ENCODE measurements at regions not wholly inside any gene's neighbourhood (a gene's known extent, or its start where the extent isn't known, plus 50 kb on each side); places are given as distances from the start of the nearest gene placed in this dataset.

- Histone ChIP-seq H3K9ac (ENCODE audit: low read depth in 1 of 2, low read length in 2 of 2) (no peak overlapping the region), H3K27me3 (ENCODE audit: control insufficient read depth in 1 of 2, insufficient read depth in 2 of 2, low read length in 2 of 2) (no peaks in the 10 kb centered on the region), H3K4me1 (ENCODE audit: control insufficient read depth in 1 of 2, insufficient read depth in 2 of 2, low read length in 2 of 2) (no peaks in the 10 kb centered on the region), H3K9me3 (ENCODE audit: control insufficient read depth in 1 of 2, low read length in 2 of 2) (no peaks in the 10 kb centered on the region), H3K36me3 (ENCODE audit: control insufficient read depth in 1 of 2, insufficient read depth in 2 of 2, low read length in 2 of 2) (no peaks in the 10 kb centered on the region), H3K4me3 (ENCODE audit: low read depth in 1 of 2, low read length in 2 of 2) (no peak overlapping the region), H3K27ac (ENCODE audit: low read depth, low read length) (no peak overlapping the region)
These were observed 372.5 kb downstream of the MAN2A1 start for GRCh38 chr5:110062246-110062645.

- Histone ChIP-seq H3K27me3 (ENCODE audit: control insufficient read depth in 1 of 2, insufficient read depth in 2 of 2, low read length in 2 of 2) (no peaks in the 10 kb centered on the region), H3K9me3 (ENCODE audit: control insufficient read depth in 1 of 2, low read length in 2 of 2) (no peaks in the 10 kb centered on the region), H3K36me3 (ENCODE audit: control insufficient read depth in 1 of 2, insufficient read depth in 2 of 2, low read length in 2 of 2) (no peaks in the 10 kb centered on the region), H3K4me3 (ENCODE audit: low read depth in 1 of 2, low read length in 2 of 2) (no peak overlapping the region), H3K27ac (ENCODE audit: low read depth, low read length) (no peak overlapping the region), H3K9ac (ENCODE audit: low read depth in 1 of 2, low read length in 2 of 2) (no peak overlapping the region), H3K4me1 (ENCODE audit: control insufficient read depth in 1 of 2, insufficient read depth in 2 of 2, low read length in 2 of 2) (no peaks in the 10 kb centered on the region)
These were observed 374.2 kb downstream of the MAN2A1 start for GRCh38 chr5:110063640-110064602.

GRCh38 chr5:110064603-110065268, 375.0 kb downstream of the MAN2A1 start:
- Histone ChIP-seq H3K9ac (ENCODE audit: low read depth in 1 of 2, low read length in 2 of 2) (no peak overlapping the region), H3K27me3 (ENCODE audit: control insufficient read depth in 1 of 2, insufficient read depth in 2 of 2, low read length in 2 of 2) (no peaks in the 10 kb centered on the region), H3K4me1 (ENCODE audit: control insufficient read depth in 1 of 2, insufficient read depth in 2 of 2, low read length in 2 of 2) (no peaks in the 10 kb centered on the region), H3K4me3 (ENCODE audit: low read depth in 1 of 2, low read length in 2 of 2) (no peak overlapping the region), H3K36me3 (ENCODE audit: control insufficient read depth in 1 of 2, insufficient read depth in 2 of 2, low read length in 2 of 2) (no peaks in the 10 kb centered on the region), H3K27ac (ENCODE audit: low read depth, low read length) (no peak overlapping the region), H3K9me3 (ENCODE audit: control insufficient read depth in 1 of 2, low read length in 2 of 2) (no peaks in the 10 kb centered on the region)

GRCh38 chr5:110070836-110071235, 381.1 kb downstream of the MAN2A1 start:
- Histone ChIP-seq H3K9ac (ENCODE audit: low read depth in 1 of 2, low read length in 2 of 2) (no peak overlapping the region), H3K36me3 (ENCODE audit: control insufficient read depth in 1 of 2, insufficient read depth in 2 of 2, low read length in 2 of 2) (no peaks in the 10 kb centered on the region), H3K27me3 (ENCODE audit: control insufficient read depth in 1 of 2, insufficient read depth in 2 of 2, low read length in 2 of 2) (no peaks in the 10 kb centered on the region), H3K27ac (ENCODE audit: low read depth, low read length) (no peak overlapping the region), H3K9me3 (ENCODE audit: control insufficient read depth in 1 of 2, low read length in 2 of 2) (peaks cover 0 to 2% of the 10 kb centered on the region in 2 donors), H3K4me1 (ENCODE audit: control insufficient read depth in 1 of 2, insufficient read depth in 2 of 2, low read length in 2 of 2) (no peaks in the 10 kb centered on the region), H3K4me3 (ENCODE audit: low read depth in 1 of 2, low read length in 2 of 2) (no peak overlapping the region)

- Histone ChIP-seq H3K27ac (ENCODE audit: low read depth, low read length) (no peak overlapping the region), H3K27me3 (ENCODE audit: control insufficient read depth in 1 of 2, insufficient read depth in 2 of 2, low read length in 2 of 2) (no peaks in the 10 kb centered on the region), H3K36me3 (ENCODE audit: control insufficient read depth in 1 of 2, insufficient read depth in 2 of 2, low read length in 2 of 2) (no peaks in the 10 kb centered on the region), H3K9me3 (ENCODE audit: control insufficient read depth in 1 of 2, low read length in 2 of 2) (peaks cover 0 to 2% of the 10 kb centered on the region in 2 donors), H3K4me1 (ENCODE audit: control insufficient read depth in 1 of 2, insufficient read depth in 2 of 2, low read length in 2 of 2) (no peaks in the 10 kb centered on the region), H3K9ac (ENCODE audit: low read depth in 1 of 2, low read length in 2 of 2) (no peak overlapping the region), H3K4me3 (ENCODE audit: low read depth in 1 of 2, low read length in 2 of 2) (no peak overlapping the region)
These were observed 382.9 kb downstream of the MAN2A1 start for GRCh38 chr5:110072651-110073050.

GRCh38 chr5:110073534-110073933, 383.8 kb downstream of the MAN2A1 start:
- Histone ChIP-seq H3K4me1 (ENCODE audit: control insufficient read depth in 1 of 2, insufficient read depth in 2 of 2, low read length in 2 of 2) (no peaks in the 10 kb centered on the region), H3K27ac (ENCODE audit: low read depth, low read length) (no peak overlapping the region), H3K27me3 (ENCODE audit: control insufficient read depth in 1 of 2, insufficient read depth in 2 of 2, low read length in 2 of 2) (no peaks in the 10 kb centered on the region), H3K36me3 (ENCODE audit: control insufficient read depth in 1 of 2, insufficient read depth in 2 of 2, low read length in 2 of 2) (no peaks in the 10 kb centered on the region), H3K9ac (ENCODE audit: low read depth in 1 of 2, low read length in 2 of 2) (no peak overlapping the region), H3K4me3 (ENCODE audit: low read depth in 1 of 2, low read length in 2 of 2) (no peak overlapping the region), H3K9me3 (ENCODE audit: control insufficient read depth in 1 of 2, low read length in 2 of 2) (peaks cover 0 to 2% of the 10 kb centered on the region in 2 donors)

- H3K9me3 ChIP-seq (ENCODE audit: control insufficient read depth in 1 of 2, low read length in 2 of 2): peaks cover 0 to 2% of the 10 kb centered on the region in 2 donors
- H3K27ac ChIP-seq (ENCODE audit: low read depth, low read length): no peak overlapping the region
- H3K9ac ChIP-seq (ENCODE audit: low read depth in 1 of 2, low read length in 2 of 2): no peak overlapping the region
- no peaks in the 10 kb centered on the region for H3K4me1 ChIP-seq (ENCODE audit: control insufficient read depth in 1 of 2, insufficient read depth in 2 of 2, low read length in 2 of 2)
- H3K4me3 ChIP-seq (ENCODE audit: low read depth in 1 of 2, low read length in 2 of 2): no peak overlapping the region
- H3K27me3 ChIP-seq (ENCODE audit: control insufficient read depth in 1 of 2, insufficient read depth in 2 of 2, low read length in 2 of 2): no peaks in the 10 kb centered on the region
- H3K36me3 ChIP-seq (ENCODE audit: control insufficient read depth in 1 of 2, insufficient read depth in 2 of 2, low read length in 2 of 2): no peaks in the 10 kb centered on the region
These were observed 385.9 kb downstream of the MAN2A1 start for GRCh38 chr5:110075656-110076055.

- Histone ChIP-seq H3K4me1 (ENCODE audit: control insufficient read depth in 1 of 2, insufficient read depth in 2 of 2, low read length in 2 of 2) (no peaks in the 10 kb centered on the region), H3K27ac (ENCODE audit: low read depth, low read length) (no peak overlapping the region), H3K9ac (ENCODE audit: low read depth in 1 of 2, low read length in 2 of 2) (no peak overlapping the region), H3K27me3 (ENCODE audit: control insufficient read depth in 1 of 2, insufficient read depth in 2 of 2, low read length in 2 of 2) (no peaks in the 10 kb centered on the region), H3K9me3 (ENCODE audit: control insufficient read depth in 1 of 2, low read length in 2 of 2) (peaks cover 0 to 2% of the 10 kb centered on the region in 2 donors), H3K4me3 (ENCODE audit: low read depth in 1 of 2, low read length in 2 of 2) (no peak overlapping the region), H3K36me3 (ENCODE audit: control insufficient read depth in 1 of 2, insufficient read depth in 2 of 2, low read length in 2 of 2) (no peaks in the 10 kb centered on the region)
These were observed 387.4 kb downstream of the MAN2A1 start for GRCh38 chr5:110077147-110077546.

GRCh38 chr5:110082194-110082593, 392.5 kb downstream of the MAN2A1 start:
- Histone ChIP-seq H3K36me3 (ENCODE audit: control insufficient read depth in 1 of 2, insufficient read depth in 2 of 2, low read length in 2 of 2) (no peaks in the 10 kb centered on the region), H3K27ac (ENCODE audit: low read depth, low read length) (no peak overlapping the region), H3K4me3 (ENCODE audit: low read depth in 1 of 2, low read length in 2 of 2) (no peak overlapping the region), H3K4me1 (ENCODE audit: control insufficient read depth in 1 of 2, insufficient read depth in 2 of 2, low read length in 2 of 2) (no peaks in the 10 kb centered on the region), H3K27me3 (ENCODE audit: control insufficient read depth in 1 of 2, insufficient read depth in 2 of 2, low read length in 2 of 2) (no peaks in the 10 kb centered on the region), H3K9me3 (ENCODE audit: control insufficient read depth in 1 of 2, low read length in 2 of 2) (no peaks in the 10 kb centered on the region), H3K9ac (ENCODE audit: low read depth in 1 of 2, low read length in 2 of 2) (no peak overlapping the region)

- no peak overlapping the region for H3K4me3 ChIP-seq (ENCODE audit: low read depth in 1 of 2, low read length in 2 of 2)
- H3K27ac ChIP-seq (ENCODE audit: low read depth, low read length): no peak overlapping the region
- no peaks in the 10 kb centered on the region for H3K9me3 ChIP-seq (ENCODE audit: control insufficient read depth in 1 of 2, low read length in 2 of 2)
- no peaks in the 10 kb centered on the region for H3K27me3 ChIP-seq (ENCODE audit: control insufficient read depth in 1 of 2, insufficient read depth in 2 of 2, low read length in 2 of 2)
- no peaks in the 10 kb centered on the region for H3K4me1 ChIP-seq (ENCODE audit: control insufficient read depth in 1 of 2, insufficient read depth in 2 of 2, low read length in 2 of 2)
- no peak overlapping the region for H3K9ac ChIP-seq (ENCODE audit: low read depth in 1 of 2, low read length in 2 of 2)
- no peaks in the 10 kb centered on the region for H3K36me3 ChIP-seq (ENCODE audit: control insufficient read depth in 1 of 2, insufficient read depth in 2 of 2, low read length in 2 of 2)
These were observed 393.1 kb downstream of the MAN2A1 start for GRCh38 chr5:110082863-110083262.
